ENCODE measurements at regions not wholly inside any gene's neighbourhood (a gene's known extent, or its start where the extent isn't known, plus 50 kb on each side); places are given as distances from the start of the nearest gene placed in this dataset.

DNA sequence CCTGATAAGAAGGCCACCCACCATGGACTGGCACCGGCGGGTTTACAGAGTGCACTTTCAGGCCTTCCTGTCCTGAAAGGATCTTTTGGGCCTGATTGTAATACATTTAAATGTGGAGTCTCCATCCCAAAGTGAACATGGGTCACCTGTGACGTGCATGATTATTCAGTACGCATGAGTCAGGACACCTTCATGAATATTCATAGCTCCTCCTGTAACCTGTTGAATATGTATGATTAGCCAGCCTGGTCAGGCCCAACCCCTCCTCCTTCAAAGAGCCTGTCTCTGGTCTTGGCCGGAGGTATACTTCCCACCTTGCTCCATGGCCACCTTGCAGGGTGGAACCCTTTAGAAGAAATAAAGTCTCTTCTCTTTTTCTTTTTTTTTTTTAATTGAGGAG lies 75.9 kb upstream of the NUP50 start:
- Histone ChIP-seq H3K27me3 (ENCODE audit: control insufficient read depth in 2 of 2, insufficient read depth in 2 of 2, low read length in 2 of 2) (no peaks in the 10 kb centered on the region), H3K9ac (replicated peaks; ENCODE audit: extremely low read depth, insufficient read depth, low read length) (no peak overlapping the region), H2AFZ (ENCODE audit: low read depth, low read length) (no peak overlapping the region), H3K27ac (ENCODE audit: insufficient read depth, low read depth, low read length) (no peak overlapping the region), H3K36me3 (ENCODE audit: control insufficient read depth in 2 of 2, extremely low read depth in 1 of 2, insufficient read depth in 2 of 2, low read length in 2 of 2) (no peaks in the 10 kb centered on the region), H3K79me2 (ENCODE audit: control insufficient read depth, insufficient read depth, low read length) (no peaks in the 10 kb centered on the region), H3K4me1 (ENCODE audit: control insufficient read depth, extremely low read depth, insufficient read depth, low read length) (no peaks in the 10 kb centered on the region), H3K4me2 (ENCODE audit: insufficient read depth, low read length) (no peak overlapping the region), H4K20me1 (replicated peaks; ENCODE audit: control insufficient read depth, extremely low read depth, insufficient read depth, low read length) (no peaks in the 10 kb centered on the region), H3K9me1 (replicated peaks; ENCODE audit: control insufficient read depth, extremely low read depth, insufficient read depth, low read length) (no peaks in the 10 kb centered on the region), H3K4me3 (replicated peaks in 1 of 3; ENCODE audit: insufficient read depth in 1 of 3, low read depth in 1 of 3, low read length in 3 of 3) (no peak overlapping the region), H3K9me3 (replicated peaks; ENCODE audit: control insufficient read depth, insufficient read depth, low read length) (no peaks in the 10 kb centered on the region)
- dilution Hi-C loops (cut with MboI; ENCODE audit: extremely low pct_ligation_motif_present, low sequenced_read_pairs), result no loop called here
- FAIRE-seq, result no peak
- BruUV-seq (replicated peaks), result no TSS peak
- TF ChIP-seq EZH2 (IDR thresholded peaks at IDR 0.05; ENCODE audit: borderline replicate concordance, low read depth, low read length, severe bottlenecking), result no peak
- no peak for TF ChIP-seq GATA2 (IDR thresholded peaks at IDR 0.05; ENCODE audit: insufficient read depth, insufficient read length, low read depth, low read length)
- TF ChIP-seq MAX (IDR thresholded peaks at IDR 0.05; ENCODE audit: insufficient read depth, insufficient read length), result no peak
- TF ChIP-seq JUN (IDR thresholded peaks at IDR 0.05; ENCODE audit: borderline replicate concordance, insufficient read depth, insufficient read length, low read depth), result no peak
- TF ChIP-seq POLR2AphosphoS5 (IDR thresholded peaks at IDR 0.05; ENCODE audit: insufficient read depth, low read depth, low read length), result no peak
- TF ChIP-seq POLR2A (IDR thresholded peaks at IDR 0.05; ENCODE audit: low read depth, low read length), result no peak
- CTCF ChIA-PET, result no interaction called here
- intact Hi-C loops (cut with micrococcal nuclease), result no loop called here
- no peak for DNase-seq (ENCODE audit: low read depth, low spot score)
- POLR2A ChIA-PET, result no interaction called here

DNA sequence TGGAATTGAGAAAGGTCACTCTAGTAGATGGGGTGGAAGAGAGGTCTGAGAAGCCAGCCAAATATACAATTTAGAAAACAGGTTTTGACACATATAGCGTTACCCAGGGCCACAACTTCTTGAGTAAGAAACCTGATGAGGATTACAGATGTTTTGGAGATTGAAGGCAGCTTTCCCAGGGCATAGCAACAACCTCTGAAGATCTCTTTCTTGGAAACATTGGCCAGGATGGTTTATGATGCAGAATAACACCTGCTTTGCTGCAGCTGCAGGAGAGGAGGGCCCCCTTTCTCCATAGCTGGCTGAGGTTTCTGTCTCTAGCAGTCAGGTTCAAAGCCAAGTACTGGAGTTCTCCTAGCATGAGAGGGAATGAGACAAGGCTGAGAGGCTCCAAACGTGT lies 75.1 kb upstream of the NUP50 start:
- Histone ChIP-seq H3K9me1 (replicated peaks; ENCODE audit: control insufficient read depth, extremely low read depth, insufficient read depth, low read length) (no peaks in the 10 kb centered on the region), H3K4me3 (replicated peaks in 1 of 3; ENCODE audit: insufficient read depth in 1 of 3, low read depth in 1 of 3, low read length in 3 of 3) (no peak overlapping the region), H2AFZ (ENCODE audit: low read depth, low read length) (no peak overlapping the region), H3K27me3 (ENCODE audit: control insufficient read depth in 2 of 2, insufficient read depth in 2 of 2, low read length in 2 of 2) (no peaks in the 10 kb centered on the region), H3K79me2 (ENCODE audit: control insufficient read depth, insufficient read depth, low read length) (no peaks in the 10 kb centered on the region), H3K4me2 (ENCODE audit: insufficient read depth, low read length) (no peak overlapping the region), H3K4me1 (ENCODE audit: control insufficient read depth, extremely low read depth, insufficient read depth, low read length) (no peaks in the 10 kb centered on the region), H4K20me1 (replicated peaks; ENCODE audit: control insufficient read depth, extremely low read depth, insufficient read depth, low read length) (no peaks in the 10 kb centered on the region), H3K9me3 (replicated peaks; ENCODE audit: control insufficient read depth, insufficient read depth, low read length) (no peaks in the 10 kb centered on the region), H3K36me3 (ENCODE audit: control insufficient read depth in 2 of 2, extremely low read depth in 1 of 2, insufficient read depth in 2 of 2, low read length in 2 of 2) (no peaks in the 10 kb centered on the region), H3K9ac (replicated peaks; ENCODE audit: extremely low read depth, insufficient read depth, low read length) (no peak overlapping the region), H3K27ac (ENCODE audit: insufficient read depth, low read depth, low read length) (no peak overlapping the region)
- ChIA-PET POLR2A (no interaction called here), CTCF (no interaction called here)
- no peak for DNase-seq (ENCODE audit: low read depth, low spot score)
- dilution Hi-C loops (cut with MboI; ENCODE audit: extremely low pct_ligation_motif_present, low sequenced_read_pairs), result no loop called here
- intact Hi-C loops (cut with micrococcal nuclease), result no loop called here
- no TSS peak for BruUV-seq (replicated peaks)
- TF ChIP-seq MAX (IDR thresholded peaks at IDR 0.05; ENCODE audit: insufficient read depth, insufficient read length), result no peak
- no peak for TF ChIP-seq GATA2 (IDR thresholded peaks at IDR 0.05; ENCODE audit: insufficient read depth, insufficient read length, low read depth, low read length)
- TF ChIP-seq FOS (IDR thresholded peaks at IDR 0.05; ENCODE audit: borderline replicate concordance, insufficient read depth, low read length), result no peak
- no peak for TF ChIP-seq JUN (IDR thresholded peaks at IDR 0.05; ENCODE audit: borderline replicate concordance, insufficient read depth, insufficient read length, low read depth)
- no peak for TF ChIP-seq CTCF (IDR thresholded peaks at IDR 0.05; ENCODE audit: extremely low read depth in 1 of 2, insufficient read depth in 1 of 2, low read depth in 1 of 2, low read length in 2 of 2)
- TF ChIP-seq EZH2 (IDR thresholded peaks at IDR 0.05; ENCODE audit: borderline replicate concordance, low read depth, low read length, severe bottlenecking), result no peak
- no peak for TF ChIP-seq MYC (IDR thresholded peaks at IDR 0.05; ENCODE audit: low read depth, low read length)
- TF ChIP-seq POLR2AphosphoS5 (IDR thresholded peaks at IDR 0.05; ENCODE audit: insufficient read depth, low read depth, low read length), result no peak
- TF ChIP-seq POLR2A (IDR thresholded peaks at IDR 0.05; ENCODE audit: low read depth, low read length), result no peak
- no peak for FAIRE-seq
